ENCODE measurements at regions not wholly inside any gene's neighbourhood (a gene's known extent, or its start where the extent isn't known, plus 50 kb on each side); places are given as distances from the start of the nearest gene placed in this dataset.

- no peak overlapping the region for H3K27ac ChIP-seq
These were observed 144.2 kb downstream of the COPS8 start for GRCh38 chr2:237229905-237230304.

DNA sequence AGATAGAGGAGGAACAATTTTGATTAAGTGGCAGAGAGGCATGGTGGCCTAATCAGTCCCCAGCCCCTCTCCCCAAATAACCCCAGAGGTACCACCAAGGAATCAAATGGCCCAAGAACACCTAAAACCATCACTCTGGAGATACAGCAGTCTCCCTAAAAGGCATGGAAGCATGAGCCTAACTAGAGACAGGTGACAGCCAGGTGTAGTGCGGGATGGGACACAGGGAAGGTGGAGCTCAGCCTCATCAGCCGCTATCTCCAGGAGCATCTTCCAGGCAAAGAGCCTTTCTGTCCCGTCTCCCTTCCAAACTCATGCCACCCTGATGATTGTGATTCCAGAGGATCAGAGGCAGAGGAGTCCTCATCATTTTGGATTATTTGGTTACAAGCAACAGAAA, 144.7 kb downstream of the COPS8 start:
- no peaks in the 10 kb centered on the region for H3K27me3 ChIP-seq (ENCODE audit: insufficient read depth, low read depth)
- CTCF ChIA-PET: no interaction called here
- no peak overlapping the region for H2AFZ ChIP-seq
- DNase-seq: no peak
- no TSS peak for BruUV-seq (replicated peaks)
- H3K79me2 ChIP-seq (ENCODE audit: low read depth): no peaks in the 10 kb centered on the region
- POLR2A ChIA-PET (ENCODE audit: unreplicated experiment): no interaction called here
- TF ChIP-seq CTCF (conservative IDR thresholded peaks at IDR 0.05) (no peak), EZH2 (IDR thresholded peaks at IDR 0.05; ENCODE audit: low read depth) (no peak)
- H4K20me1 ChIP-seq (ENCODE audit: insufficient read depth): no peaks in the 10 kb centered on the region
- intact Hi-C loops (cut with micrococcal nuclease; ENCODE audit: unreplicated experiment): no loop called here
- 0 out of 2 replicates have a peak, but pooled peaks cover 11% of the 10 kb centered on the region for H3K9me3 ChIP-seq (ENCODE audit: insufficient read depth, low read depth)
- peaks cover 9% of the 10 kb centered on the region; the same call in 1 of the 2 replicates for H3F3A ChIP-seq (ENCODE audit: insufficient read depth, low read depth)
- H3K4me1 ChIP-seq (replicated peaks; ENCODE audit: insufficient read depth): peaks cover 17% of the 10 kb centered on the region
- H3K36me3 ChIP-seq (ENCODE audit: low read depth): no peaks in the 10 kb centered on the region
- no peak overlapping the region for H3K27ac ChIP-seq
- H3K9me2 ChIP-seq (ENCODE audit: insufficient read depth): no peaks in the 10 kb centered on the region
- H3K4me2 ChIP-seq: no peak overlapping the region
- H3K4me3 ChIP-seq: no peak overlapping the region

More at GRCh38 chr2:237229905-237230304, 144.2 kb downstream of the COPS8 start:
- POLR2A ChIA-PET (ENCODE audit: unreplicated experiment): no interaction called here
- no peaks in the 10 kb centered on the region for H3K36me3 ChIP-seq (ENCODE audit: low read depth)
- peaks cover 9% of the 10 kb centered on the region; the same call in 1 of the 2 replicates for H3F3A ChIP-seq (ENCODE audit: insufficient read depth, low read depth)
- no peak overlapping the region for H3K4me3 ChIP-seq
- no peaks in the 10 kb centered on the region for H3K79me2 ChIP-seq (ENCODE audit: low read depth)
- H3K9me3 ChIP-seq (ENCODE audit: insufficient read depth, low read depth): 0 out of 2 replicates have a peak, but pooled peaks cover 11% of the 10 kb centered on the region
- peaks cover 17% of the 10 kb centered on the region for H3K4me1 ChIP-seq (replicated peaks; ENCODE audit: insufficient read depth)
- H2AFZ ChIP-seq: no peak overlapping the region
- no peak for DNase-seq
- H4K20me1 ChIP-seq (ENCODE audit: insufficient read depth): no peaks in the 10 kb centered on the region
- BruUV-seq (replicated peaks): no TSS peak
- intact Hi-C loops (cut with micrococcal nuclease; ENCODE audit: unreplicated experiment): no loop called here
- TF ChIP-seq EZH2 (IDR thresholded peaks at IDR 0.05; ENCODE audit: low read depth) (no peak), CTCF (conservative IDR thresholded peaks at IDR 0.05) (no peak)
- no peak overlapping the region for H3K4me2 ChIP-seq
- CTCF ChIA-PET: no interaction called here
- H3K9me2 ChIP-seq (ENCODE audit: insufficient read depth): no peaks in the 10 kb centered on the region
- no peaks in the 10 kb centered on the region for H3K27me3 ChIP-seq (ENCODE audit: insufficient read depth, low read depth)

DNA sequence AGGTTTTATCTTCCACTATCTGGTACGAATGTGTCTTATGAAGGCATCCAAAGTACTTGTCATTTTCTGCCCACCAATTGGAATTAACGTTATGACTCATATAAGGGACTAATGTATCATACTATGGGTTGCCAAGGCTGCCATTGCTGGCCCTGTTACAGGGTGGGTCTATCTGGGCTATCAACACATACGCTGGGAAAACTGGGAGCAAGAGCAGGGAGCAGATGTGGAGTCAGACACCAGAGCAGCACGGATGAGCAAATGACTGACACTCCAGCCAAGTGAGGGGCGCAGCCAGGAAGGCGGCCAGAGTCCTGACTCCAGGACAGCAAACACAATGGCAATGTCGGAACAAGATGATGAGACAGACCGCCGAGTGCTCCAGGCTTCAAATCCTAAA, 145.9 kb downstream of the COPS8 start:
- TF ChIP-seq EZH2 (IDR thresholded peaks at IDR 0.05; ENCODE audit: low read depth) (no peak), CTCF (conservative IDR thresholded peaks at IDR 0.05) (no peak)

More for the DNA sequence above, 145.9 kb downstream of the COPS8 start:
- no peak overlapping the region for H3K4me3 ChIP-seq
- 0 out of 2 replicates have a peak, but pooled peaks cover 11% of the 10 kb centered on the region for H3K9me3 ChIP-seq (ENCODE audit: insufficient read depth, low read depth)
- BruUV-seq (replicated peaks): no TSS peak
- CTCF ChIA-PET: no interaction called here
- peaks cover 17% of the 10 kb centered on the region for H3K4me1 ChIP-seq (replicated peaks; ENCODE audit: insufficient read depth)
- no peaks in the 10 kb centered on the region for H3K27me3 ChIP-seq (ENCODE audit: insufficient read depth, low read depth)
- no peaks in the 10 kb centered on the region for H4K20me1 ChIP-seq (ENCODE audit: insufficient read depth)
- intact Hi-C loops (cut with micrococcal nuclease; ENCODE audit: unreplicated experiment): no loop called here
- POLR2A ChIA-PET (ENCODE audit: unreplicated experiment): no interaction called here
- no peak overlapping the region for H3K27ac ChIP-seq
- no peaks in the 10 kb centered on the region for H3K36me3 ChIP-seq (ENCODE audit: low read depth)
- H3F3A ChIP-seq (ENCODE audit: insufficient read depth, low read depth): peaks cover 9% of the 10 kb centered on the region; the same call in 1 of the 2 replicates
- H3K79me2 ChIP-seq (ENCODE audit: low read depth): no peaks in the 10 kb centered on the region
- H3K4me2 ChIP-seq: no peak overlapping the region
- H3K9me2 ChIP-seq (ENCODE audit: insufficient read depth): no peaks in the 10 kb centered on the region
- no peak overlapping the region for H2AFZ ChIP-seq
- DNase-seq: no peak
